A549 (cell line): ENCODE measurements at regions not wholly inside any gene's neighbourhood (a gene's known extent, or its start where the extent isn't known, plus 50 kb on each side); places are given as distances from the start of the nearest gene placed in this dataset.

Source experiments
- ATAC-seq, 2 experiments: fragments of 200-7000 bp in 1 of 2; fragments of >200 bp in 1 of 2; cut with Nextera tagmentation in 1 of 2; cut with Tn5 transposase in 1 of 2; 3 replicates each; pipeline versions ENCODE4 v1.8.0 to v1.9.1; 2018 to 2020; ENCODE audit warnings: mild to moderate bottlenecking in 1 of 2, moderate library complexity in 1 of 2
- CTCF ChIA-PET: fragments of 300-600 bp; sonication (Branson Sonifier 250); formaldehyde crosslinking; extraction: SDS; loops from one replicate; lab custom pipeline; 2021; ENCODE audit warnings: antibody characterized with exemption, inconsistent platforms; lab: Yijun Ruan, JAX
- POLR2A ChIA-PET: fragments of 350-600 bp; formaldehyde crosslinking; extraction: SDS; loops from one replicate; lab custom pipeline; 2021; ENCODE audit warnings: antibody characterized with exemption, inconsistent platforms; lab: Yijun Ruan, JAX
- DNase-seq, 2 experiments: peaks; one replicate each; pipeline versions ENCODE4 v3.0.0 to v3.0.0-alpha.2; 2011 to 2016; ENCODE audit warnings: low read depth in 1 of 2, low spot score in 1 of 2
- FAIRE-seq: peaks from 2 replicates; lab custom pipeline; 2011; peaks lifted over from hg19 to GRCh38; lab: Jason Lieb, UNC
- H3K27ac ChIP-seq, 2 experiments: fragments of >200 bp; sonication (Bioruptor Twin); formaldehyde crosslinking; 3 replicates each; pipeline ENCODE4 v1.5.1; 2016 to 2017
- H3K4me1 ChIP-seq: fragments of >200 bp; sonication (Bioruptor Twin); formaldehyde crosslinking; 3 replicates; pipeline ENCODE4 v1.6.1; 2016
- H3K4me2 ChIP-seq: fragments of >200 bp; sonication (Bioruptor Twin); formaldehyde crosslinking; 3 replicates; pipeline ENCODE4 v1.6.1; 2016
- H3K4me3 ChIP-seq: fragments of >200 bp; sonication (Bioruptor Twin); formaldehyde crosslinking; 3 replicates; pipeline ENCODE4 v1.5.1; 2016
- H3K9me3 ChIP-seq: fragments of >200 bp; sonication (Bioruptor Twin); formaldehyde crosslinking; 3 replicates; pipeline ENCODE4 v1.6.1; 2016
- BHLHE40 ChIP-seq: IDR thresholded peaks from 2 replicates; pipeline ENCODE4 v1.6.1; 2012; ENCODE audit warnings: low read depth, low read length, inconsistent platforms
- CBX2 ChIP-seq: fragments of 200-600 bp; sonication (generic); IDR thresholded peaks from 2 replicates; pipeline ENCODE4 v1.6.1; 2016; ENCODE audit warnings: low read depth, mild to moderate bottlenecking, borderline replicate concordance
- CBX8 ChIP-seq: fragments of 200-600 bp; sonication (generic); IDR thresholded peaks from 2 replicates; pipeline ENCODE4 v1.6.1; 2016
- CHD4 ChIP-seq: fragments of 200-600 bp; sonication (generic); IDR thresholded peaks from 2 replicates; pipeline ENCODE4 v1.6.1; 2016; ENCODE audit warnings: antibody characterized with exemption, mild to moderate bottlenecking, borderline replicate concordance
- EHMT2 ChIP-seq: fragments of 200-600 bp; sonication (generic); IDR thresholded peaks from 2 replicates; pipeline ENCODE4 v1.6.1; 2016; ENCODE audit warnings: antibody characterized with exemption, low read depth, mild to moderate bottlenecking, moderate library complexity
- ESRRA ChIP-seq: fragments of 150-350 bp; IDR thresholded peaks from 2 replicates; pipeline ENCODE4 v1.6.1; 2014; ENCODE audit warnings: mild to moderate bottlenecking, low read length, borderline replicate concordance
- FOXS1 ChIP-seq: fragments of 250-450 bp; sonication (Bioruptor Pico); IDR thresholded peaks from 2 replicates; pipeline ENCODE4 v1.5.0; 2020; ENCODE audit warnings: mild to moderate bottlenecking, moderate library complexity
- HOXA7 ChIP-seq: fragments of 250-450 bp; sonication (Bioruptor Pico); IDR thresholded peaks from 2 replicates; pipeline ENCODE4 v1.5.0; 2020; ENCODE audit warnings: mild to moderate bottlenecking, moderate library complexity
- HOXB5 ChIP-seq: fragments of 250-450 bp; sonication (Bioruptor Pico); IDR thresholded peaks from 2 replicates; pipeline ENCODE4 v1.5.0; 2020; ENCODE audit warnings: mild to moderate bottlenecking, moderate library complexity
- KDM1A ChIP-seq: fragments of 200-600 bp; sonication (generic); IDR thresholded peaks from 2 replicates; pipeline ENCODE4 v1.6.1; 2016; ENCODE audit warnings: low read depth, mild to moderate bottlenecking
- MAFK ChIP-seq: fragments of 450-650 bp; IDR thresholded peaks from 2 replicates; pipeline ENCODE4 v1.6.1; 2014; ENCODE audit not compliant: partially characterized antibody
- NPAS2 ChIP-seq: fragments of 250-450 bp; sonication (Bioruptor Pico); IDR thresholded peaks from 2 replicates; pipeline ENCODE4 v1.8.0; 2022; ENCODE audit warnings: mild to moderate bottlenecking, moderate library complexity, borderline replicate concordance
- PHF8 ChIP-seq: fragments of 200-600 bp; sonication (generic); IDR thresholded peaks from 2 replicates; pipeline ENCODE4 v1.6.1; 2016; ENCODE audit warnings: low read depth, mild to moderate bottlenecking, antibody characterized with exemption, moderate library complexity, borderline replicate concordance
- POLR2A ChIP-seq: IDR thresholded peaks from 2 replicates; pipeline ENCODE4 v1.6.1; 2012; ENCODE audit warnings: mild to moderate bottlenecking, low read length
- POLR2AphosphoS2 ChIP-seq: conservative IDR thresholded peaks from 2 replicates; pipeline ENCODE4 v1.6.1; 2012; ENCODE audit warnings: low read length, improper control_type of control experiment, inconsistent platforms
- RAD21 ChIP-seq, 2 experiments: fragments of >200 bp in 1 of 2; sonication (Bioruptor Twin) in 1 of 2; formaldehyde crosslinking in 1 of 2; IDR thresholded peaks in 1 of 2; conservative IDR thresholded peaks in 1 of 2; 2 replicates in 1 of 2; 3 replicates in 1 of 2; pipeline ENCODE4 v1.6.1; 2012 to 2018; ENCODE audit warnings: inconsistent platforms in 1 of 2
- RARB ChIP-seq: fragments of 250-450 bp; sonication (Bioruptor Pico); IDR thresholded peaks from 2 replicates; pipeline ENCODE4 v1.8.0; 2021; ENCODE audit warnings: mild to moderate bottlenecking, moderate library complexity
- REST ChIP-seq: fragments of 200-600 bp; sonication (generic); IDR thresholded peaks from 2 replicates; pipeline ENCODE4 v1.6.1; 2016; ENCODE audit warnings: antibody characterized with exemption, mild to moderate bottlenecking, moderate library complexity
- SMC3 ChIP-seq: fragments of >200 bp; sonication (Bioruptor Twin); formaldehyde crosslinking; IDR thresholded peaks from 3 replicates; pipeline ENCODE4 v1.6.1; 2018; ENCODE audit warnings: inconsistent platforms
- TFCP2L1 ChIP-seq: fragments of 250-450 bp; sonication (Bioruptor Pico); IDR thresholded peaks from 2 replicates; pipeline ENCODE4 v1.5.0; 2021; ENCODE audit warnings: mild to moderate bottlenecking
- ZC3H11A ChIP-seq: fragments of 450-650 bp; IDR thresholded peaks from 2 replicates; pipeline ENCODE4 v1.6.1; 2014; ENCODE audit warnings: antibody characterized with exemption, mild to moderate bottlenecking
- ZFP36 ChIP-seq: fragments of 450-650 bp; IDR thresholded peaks from 2 replicates; pipeline ENCODE4 v1.6.1; 2014; ENCODE audit warnings: borderline replicate concordance; ENCODE audit not compliant: partially characterized antibody
- ZNF302 ChIP-seq: fragments of 250-450 bp; sonication (Bioruptor Pico); IDR thresholded peaks from 2 replicates; pipeline ENCODE4 v1.9.0; 2021; ENCODE audit warnings: inconsistent platforms, mild to moderate bottlenecking, moderate library complexity
- ZSCAN20 ChIP-seq: fragments of 250-450 bp; sonication (Bioruptor Pico); IDR thresholded peaks from 2 replicates; pipeline ENCODE4 v1.8.0; 2022; ENCODE audit warnings: mild to moderate bottlenecking, moderate library complexity
- WGBS: methylation state at CpG from one replicate; pipeline ENCODE4 v1.1.6; 2017; ENCODE audit errors: missing lambda C conversion rate; 5-methylcytosine and 5-hydroxymethylcytosine counted together
- TF ChIP-seq, protein P1 (sequence below): fragments of 450-650 bp; IDR thresholded peaks from 2 replicates; pipeline ENCODE4 v1.6.1; 2014; ENCODE audit warnings: antibody characterized with exemption
- TF ChIP-seq, protein P2 (sequence below): IDR thresholded peaks from 2 replicates; pipeline ENCODE4 v1.6.1; 2012; ENCODE audit warnings: low read depth, borderline replicate concordance
- TF ChIP-seq, protein P3 (sequence below): fragments of 250-450 bp; sonication (Bioruptor Pico); IDR thresholded peaks from 2 replicates; pipeline ENCODE4 v1.5.0; 2020; ENCODE audit warnings: low read depth, mild to moderate bottlenecking, moderate library complexity
- TF ChIP-seq, protein P4 (sequence below): fragments of >200 bp; sonication (Bioruptor Twin); formaldehyde crosslinking; IDR thresholded peaks from 3 replicates; pipeline ENCODE4 v1.5.1; 2016

DNA sequence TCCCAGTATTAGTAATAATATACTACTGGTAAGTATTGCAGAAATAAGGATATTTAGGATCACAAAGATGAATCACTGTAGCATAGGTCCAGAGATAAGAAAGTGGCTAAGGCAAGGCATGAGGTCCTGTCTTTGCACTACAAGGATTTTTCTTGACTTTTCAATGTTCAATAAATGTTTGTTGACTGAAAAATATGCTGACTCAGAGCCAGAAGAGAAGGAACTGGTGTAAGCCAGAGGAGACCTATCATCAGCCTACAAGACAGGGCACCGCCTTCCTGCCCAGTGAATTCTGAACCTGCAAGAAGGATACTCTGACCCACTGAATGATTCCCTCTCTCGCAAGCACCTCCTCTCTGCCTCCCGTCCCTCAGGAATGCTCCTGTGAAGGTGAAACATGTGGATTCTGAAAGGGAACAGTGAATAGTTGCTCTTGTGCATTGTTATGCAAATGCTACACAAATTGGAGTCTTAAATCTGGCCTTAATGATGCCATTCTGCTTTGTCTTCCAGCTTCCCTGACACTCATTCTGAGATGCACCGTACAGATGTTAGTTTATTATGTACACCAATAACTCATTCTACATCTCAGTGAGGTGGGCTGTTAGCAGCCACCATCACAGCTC is 540.0 kb downstream of the OMA1 start:
- POLR2A ChIA-PET: no interaction called here
- no peaks in the 10 kb centered on the region for H3K9me3 ChIP-seq
- H3K4me2 ChIP-seq: no peak overlapping the region
- DNase-seq: no peak
- no peak for FAIRE-seq
- no peak overlapping the region for H3K4me3 ChIP-seq
- CTCF ChIA-PET: interaction anchor here (0.5 kb wide), 1 partner anchor 98 kb away, joined by 3 read pairs; no protein-coding TSS in a partner anchor
- 22% methylated on average over 4 of the region's 4 CpGs for WGBS
- H3K27ac ChIP-seq: no peak overlapping the region
- ATAC-seq: no peak
- TF ChIP-seq MAFK (peak; percentile 45), RARB (CRISPR knock-in tag) (no peak)
- H3K4me1 ChIP-seq: no peaks in the 10 kb centered on the region

DNA sequence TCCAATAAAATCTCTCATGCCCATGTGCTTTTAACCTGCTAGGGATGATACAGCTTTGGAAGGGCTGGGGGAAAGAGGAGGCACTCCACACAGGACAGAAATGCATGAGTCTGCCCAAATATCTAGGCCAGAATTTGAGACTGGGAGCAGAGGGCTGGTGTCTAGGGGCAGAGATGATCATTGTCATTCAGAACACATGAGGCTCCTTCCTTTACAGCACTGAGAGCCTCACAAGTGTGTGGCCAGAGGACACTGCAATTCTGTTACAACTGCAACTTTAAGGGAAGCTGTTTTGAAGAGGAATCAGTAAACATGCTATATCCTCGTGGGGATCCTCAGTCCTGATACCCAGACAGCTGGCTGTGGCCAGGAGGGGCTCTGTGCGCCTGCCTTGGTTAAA is 541.3 kb downstream of the OMA1 start:
- CTCF ChIA-PET: no interaction called here
- 0% methylated on average over 2 of the region's 2 CpGs for WGBS
- Histone ChIP-seq H3K9me3 (no peaks in the 10 kb centered on the region), H3K4me2 (no peak overlapping the region), H3K4me3 (no peak overlapping the region), H3K4me1 (no peaks in the 10 kb centered on the region), H3K27ac (no peak overlapping the region)
- TF ChIP-seq HOXB5 (CRISPR knock-in tag): no peak
- TF ChIP-seq POLR2A: no peak
- TF ChIP-seq, protein P1, sequence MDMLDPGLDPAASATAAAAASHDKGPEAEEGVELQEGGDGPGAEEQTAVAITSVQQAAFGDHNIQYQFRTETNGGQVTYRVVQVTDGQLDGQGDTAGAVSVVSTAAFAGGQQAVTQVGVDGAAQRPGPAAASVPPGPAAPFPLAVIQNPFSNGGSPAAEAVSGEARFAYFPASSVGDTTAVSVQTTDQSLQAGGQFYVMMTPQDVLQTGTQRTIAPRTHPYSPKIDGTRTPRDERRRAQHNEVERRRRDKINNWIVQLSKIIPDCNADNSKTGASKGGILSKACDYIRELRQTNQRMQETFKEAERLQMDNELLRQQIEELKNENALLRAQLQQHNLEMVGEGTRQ: no peak
- TF ChIP-seq CHD4: no peak
- TF ChIP-seq BHLHE40: no peak
- TF ChIP-seq, protein P2, sequence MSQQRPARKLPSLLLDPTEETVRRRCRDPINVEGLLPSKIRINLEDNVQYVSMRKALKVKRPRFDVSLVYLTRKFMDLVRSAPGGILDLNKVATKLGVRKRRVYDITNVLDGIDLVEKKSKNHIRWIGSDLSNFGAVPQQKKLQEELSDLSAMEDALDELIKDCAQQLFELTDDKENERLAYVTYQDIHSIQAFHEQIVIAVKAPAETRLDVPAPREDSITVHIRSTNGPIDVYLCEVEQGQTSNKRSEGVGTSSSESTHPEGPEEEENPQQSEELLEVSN: no peak
- TF ChIP-seq HOXA7: no peak
- no peak for TF ChIP-seq CBX2
- no peak for TF ChIP-seq POLR2AphosphoS2
- TF ChIP-seq REST: no peak
- TF ChIP-seq ZC3H11A: no peak
- TF ChIP-seq, protein P3, sequence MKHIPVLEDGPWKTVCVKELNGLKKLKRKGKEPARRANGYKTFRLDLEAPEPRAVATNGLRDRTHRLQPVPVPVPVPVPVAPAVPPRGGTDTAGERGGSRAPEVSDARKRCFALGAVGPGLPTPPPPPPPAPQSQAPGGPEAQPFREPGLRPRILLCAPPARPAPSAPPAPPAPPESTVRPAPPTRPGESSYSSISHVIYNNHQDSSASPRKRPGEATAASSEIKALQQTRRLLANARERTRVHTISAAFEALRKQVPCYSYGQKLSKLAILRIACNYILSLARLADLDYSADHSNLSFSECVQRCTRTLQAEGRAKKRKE (CRISPR knock-in tag): no peak
- TF ChIP-seq ZSCAN20 (CRISPR knock-in tag): no peak
- TF ChIP-seq KDM1A: no peak
- TF ChIP-seq PHF8: no peak
- DNase-seq (no peak), ATAC-seq (no peak), FAIRE-seq (no peak)
- POLR2A ChIA-PET: no interaction called here

DNA sequence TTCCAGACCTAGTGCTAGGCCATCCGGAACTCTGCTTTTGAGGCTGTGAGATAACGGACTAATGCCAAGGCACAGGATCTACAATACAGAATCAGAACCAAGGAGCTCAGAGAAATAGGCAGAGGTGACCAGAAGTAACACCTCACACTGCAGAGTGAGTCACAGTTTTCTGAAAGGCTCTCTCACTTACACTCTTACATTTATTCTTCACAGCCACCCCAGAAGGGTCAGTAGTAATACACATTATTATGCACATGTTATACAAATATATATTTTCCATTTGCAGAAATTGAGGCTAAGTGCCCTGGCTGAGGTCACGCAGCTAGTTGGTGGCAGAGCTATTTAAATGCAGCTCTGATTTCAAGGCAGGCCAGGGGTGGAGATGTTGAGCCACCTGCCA is 542.5 kb downstream of the OMA1 start:
- Histone ChIP-seq H3K4me1 (no peaks in the 10 kb centered on the region), H3K27ac (no peak overlapping the region), H3K4me2 (no peak overlapping the region), H3K9me3 (no peaks in the 10 kb centered on the region), H3K4me3 (no peak overlapping the region)
- ChIA-PET CTCF (no interaction called here), POLR2A (no interaction called here)
- ATAC-seq (no peak), DNase-seq (no peak), FAIRE-seq (no peak)
- WGBS: 3% methylated on average over 3 of the region's 3 CpGs
- TF ChIP-seq ZFP36: no peak
- no peak for TF ChIP-seq RAD21 (conservative IDR thresholded peaks at IDR 0.05 in 1 of 2, IDR thresholded peaks at IDR 0.05 in 1 of 2)
- no peak for TF ChIP-seq TFCP2L1
- no peak for TF ChIP-seq SMC3
- no peak for TF ChIP-seq POLR2A
- TF ChIP-seq, protein P4, sequence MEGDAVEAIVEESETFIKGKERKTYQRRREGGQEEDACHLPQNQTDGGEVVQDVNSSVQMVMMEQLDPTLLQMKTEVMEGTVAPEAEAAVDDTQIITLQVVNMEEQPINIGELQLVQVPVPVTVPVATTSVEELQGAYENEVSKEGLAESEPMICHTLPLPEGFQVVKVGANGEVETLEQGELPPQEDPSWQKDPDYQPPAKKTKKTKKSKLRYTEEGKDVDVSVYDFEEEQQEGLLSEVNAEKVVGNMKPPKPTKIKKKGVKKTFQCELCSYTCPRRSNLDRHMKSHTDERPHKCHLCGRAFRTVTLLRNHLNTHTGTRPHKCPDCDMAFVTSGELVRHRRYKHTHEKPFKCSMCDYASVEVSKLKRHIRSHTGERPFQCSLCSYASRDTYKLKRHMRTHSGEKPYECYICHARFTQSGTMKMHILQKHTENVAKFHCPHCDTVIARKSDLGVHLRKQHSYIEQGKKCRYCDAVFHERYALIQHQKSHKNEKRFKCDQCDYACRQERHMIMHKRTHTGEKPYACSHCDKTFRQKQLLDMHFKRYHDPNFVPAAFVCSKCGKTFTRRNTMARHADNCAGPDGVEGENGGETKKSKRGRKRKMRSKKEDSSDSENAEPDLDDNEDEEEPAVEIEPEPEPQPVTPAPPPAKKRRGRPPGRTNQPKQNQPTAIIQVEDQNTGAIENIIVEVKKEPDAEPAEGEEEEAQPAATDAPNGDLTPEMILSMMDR: no peak
- TF ChIP-seq KDM1A: no peak
- no peak for TF ChIP-seq EHMT2
- no peak for TF ChIP-seq CBX2
- TF ChIP-seq ZNF302 (CRISPR knock-in tag): no peak
- no peak for TF ChIP-seq ESRRA
- no peak for TF ChIP-seq HOXB5 (CRISPR knock-in tag)
- no peak for TF ChIP-seq FOXS1 (CRISPR knock-in tag)
- TF ChIP-seq CBX8: no peak
- no peak for TF ChIP-seq NPAS2 (CRISPR knock-in tag)
